WTC11 (cell line): ENCODE measurements at regions not wholly inside any gene's neighbourhood (a gene's known extent, or its start where the extent isn't known, plus 50 kb on each side); places are given as distances from the start of the nearest gene placed in this dataset.

Source experiments
- AR ChIP-seq: fragments of 250-450 bp; sonication (Bioruptor Pico); IDR thresholded peaks from 2 replicates; pipeline ENCODE4 v1.9.0; 2021; ENCODE audit warnings: mild to moderate bottlenecking
- CDX4 ChIP-seq: fragments of 250-450 bp; sonication (Bioruptor Pico); IDR thresholded peaks from 2 replicates; pipeline ENCODE4 v1.9.0; 2021; ENCODE audit warnings: moderate library complexity, mild to moderate bottlenecking, inconsistent platforms, borderline replicate concordance
- CTCF ChIP-seq: fragments of 200-600 bp; IDR thresholded peaks from 2 replicates; pipeline ENCODE4 v1.8.0; 2022; ENCODE audit warnings: antibody characterized with exemption
- FOXP4 ChIP-seq: sonication (generic); formaldehyde crosslinking; IDR thresholded peaks from 2 replicates; pipeline ENCODE4 v1.8.0; 2022; ENCODE audit warnings: mild to moderate bottlenecking, missing genetic modification reagents
- GABPB1 ChIP-seq: sonication (generic); formaldehyde crosslinking; IDR thresholded peaks from 2 replicates; pipeline ENCODE4 v1.8.1; 2023; ENCODE audit warnings: mild to moderate bottlenecking, missing genetic modification reagents
- MAX ChIP-seq: sonication (generic); formaldehyde crosslinking; IDR thresholded peaks from 2 replicates; pipeline ENCODE4 v1.8.0; 2022; ENCODE audit warnings: mild to moderate bottlenecking, missing genetic modification reagents
- NFATC4 ChIP-seq: fragments of 250-450 bp; sonication (Bioruptor Pico); IDR thresholded peaks from 2 replicates; pipeline ENCODE4 v1.9.0; 2021; ENCODE audit warnings: mild to moderate bottlenecking
- NFE2L1 ChIP-seq: sonication (generic); formaldehyde crosslinking; IDR thresholded peaks from 2 replicates; pipeline ENCODE4 v1.8.1; 2023; ENCODE audit warnings: missing genetic modification reagents
- NR2C2 ChIP-seq: sonication (generic); formaldehyde crosslinking; IDR thresholded peaks from 2 replicates; pipeline ENCODE4 v1.8.0; 2022; ENCODE audit warnings: mild to moderate bottlenecking, missing genetic modification reagents
- RELA ChIP-seq: sonication (generic); formaldehyde crosslinking; IDR thresholded peaks from 2 replicates; pipeline ENCODE4 v1.8.1; 2022; ENCODE audit warnings: missing genetic modification reagents, mild to moderate bottlenecking, borderline replicate concordance
- SMAD4 ChIP-seq: sonication (generic); formaldehyde crosslinking; IDR thresholded peaks from 2 replicates; pipeline ENCODE4 v1.8.0; 2022; ENCODE audit warnings: mild to moderate bottlenecking, missing genetic modification reagents
- SOX15 ChIP-seq: fragments of 250-450 bp; sonication (Bioruptor Pico); IDR thresholded peaks from 2 replicates; pipeline ENCODE4 v1.9.0; 2021; ENCODE audit warnings: mild to moderate bottlenecking
- STAT6 ChIP-seq: sonication (generic); formaldehyde crosslinking; conservative IDR thresholded peaks from 2 replicates; pipeline ENCODE4 v1.8.1; 2023; ENCODE audit warnings: mild to moderate bottlenecking, low read depth, missing genetic modification reagents, moderate library complexity
- ZBTB21 ChIP-seq: sonication (generic); formaldehyde crosslinking; IDR thresholded peaks from 2 replicates; pipeline ENCODE4 v1.8.1; 2023; ENCODE audit warnings: mild to moderate bottlenecking, missing genetic modification reagents, borderline replicate concordance
- ZMAT4 ChIP-seq: fragments of 250-450 bp; sonication (Bioruptor Pico); IDR thresholded peaks from 2 replicates; pipeline ENCODE4 v1.9.0; 2021; ENCODE audit warnings: mild to moderate bottlenecking
- ZNF219 ChIP-seq: sonication (generic); formaldehyde crosslinking; IDR thresholded peaks from 2 replicates; pipeline ENCODE4 v1.8.0; 2023; ENCODE audit warnings: missing genetic modification reagents, mild to moderate bottlenecking, borderline replicate concordance

GRCh38 chr11:120057595-120058581, 80.0 kb downstream of the TRIM29 start (continued):
- TF ChIP-seq GABPB1 (CRISPR knock-in tag) (no peak), CTCF (no peak), NFE2L1 (CRISPR knock-in tag) (no peak), MAX (CRISPR knock-in tag) (peak; percentile 59), NFATC4 (no peak), ZBTB21 (CRISPR knock-in tag) (peak; percentile 41; the same call in 1 of the 2 replicates), AR (CRISPR knock-in tag) (no peak), SMAD4 (CRISPR knock-in tag) (no peak), STAT6 (CRISPR knock-in tag) (no peak), FOXP4 (CRISPR knock-in tag) (peak; percentile 49; the same call in 1 of the 2 replicates), RELA (no peak), SOX15 (CRISPR knock-in tag) (no peak), CDX4 (no peak), ZMAT4 (CRISPR knock-in tag) (no peak), NR2C2 (CRISPR knock-in tag) (no peak), ZNF219 (no peak)
